K562 (cell line): ENCODE measurements at regions not wholly inside any gene's neighbourhood (a gene's known extent, or its start where the extent isn't known, plus 50 kb on each side); places are given as distances from the start of the nearest gene placed in this dataset.

Experiments
- DIDO1 ChIP-seq: fragments of 450-650 bp; IDR thresholded peaks from 2 replicates; pipeline ENCODE4 v1.6.1; 2016; ENCODE audit warnings: low read depth, missing biosample characterization, missing genetic modification characterization
- EP300 ChIP-seq: IDR thresholded peaks from 2 replicates; pipeline ENCODE4 v1.6.1; 2012; ENCODE audit warnings: low read length, improper control_type of control experiment
- KLF6 ChIP-seq: fragments of 250-450 bp; sonication (Bioruptor Pico); IDR thresholded peaks from 2 replicates; pipeline ENCODE4 v1.4.0; 2020; ENCODE audit warnings: mild to moderate bottlenecking, moderate library complexity, borderline replicate concordance
- SRSF7 ChIP-seq: fragments of 200-400 bp; formaldehyde crosslinking; optimal IDR thresholded peaks from 2 replicates; pipeline ENCODE3; 2017; ENCODE audit warnings: mild to moderate bottlenecking, low read depth, low read length
- ZNF274 ChIP-seq: IDR thresholded peaks from 2 replicates; pipeline ENCODE4 v1.6.1; 2011; ENCODE audit warnings: low read depth, mild to moderate bottlenecking, low read length, moderate library complexity, borderline replicate concordance
- TF ChIP-seq, protein P1 (sequence below): IDR thresholded peaks from 2 replicates; pipeline ENCODE4 v1.6.1; 2012; ENCODE audit warnings: low read depth, low read length, improper control_type of control experiment, borderline replicate concordance
- TF ChIP-seq, protein P2 (sequence below): fragments of 450-650 bp; formaldehyde crosslinking; IDR thresholded peaks from 2 replicates; pipeline ENCODE4 v1.4.0; 2020; ENCODE audit warnings: mild to moderate bottlenecking, moderate library complexity
- TF ChIP-seq, protein P3 (sequence below), 2 experiments: fragments of 450-650 bp; formaldehyde crosslinking in 1 of 2; IDR thresholded peaks; 2 replicates each; pipeline versions ENCODE4 v1.4.0 to v1.6.1; 2014 to 2020; ENCODE audit warnings: mild to moderate bottlenecking in 2 of 2, borderline replicate concordance in 1 of 2, low read depth in 1 of 2
- TF ChIP-seq, protein P4 (sequence below), 2 experiments: fragments of 450-650 bp in 1 of 2; sonication (generic) in 1 of 2; formaldehyde crosslinking; conservative IDR thresholded peaks; 2 replicates each; pipeline versions ENCODE4 v1.4.0 to v1.8.1; 2020 to 2022; ENCODE audit warnings: mild to moderate bottlenecking in 1 of 2, missing genetic modification reagents in 1 of 2

DNA sequence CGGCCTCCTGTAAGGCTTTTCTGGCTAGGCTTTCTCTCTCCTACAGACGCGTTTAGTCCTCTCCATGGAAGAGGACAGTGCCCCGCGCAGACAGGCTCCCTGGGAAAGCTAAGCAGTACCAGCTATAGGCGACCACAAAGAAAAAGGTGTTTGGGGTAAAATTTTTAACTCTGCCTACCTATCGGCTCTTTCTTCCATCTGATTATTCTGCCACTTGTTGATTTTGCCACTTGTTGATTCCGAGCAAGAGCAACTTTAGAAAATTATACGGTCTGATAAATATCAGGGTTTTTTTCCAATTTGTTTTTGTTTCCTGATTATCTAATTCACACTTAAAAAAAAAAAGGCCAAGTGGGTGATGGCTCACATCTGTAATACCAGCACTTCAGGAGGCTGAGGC lies 1600.5 kb upstream of the TENM3 start:
- TF ChIP-seq SRSF7 (no peak), DIDO1 (tag) (no peak), ZNF274 (no peak), KLF6 (CRISPR knock-in tag) (no peak), EP300 (no peak)
- TF ChIP-seq, protein P1, sequence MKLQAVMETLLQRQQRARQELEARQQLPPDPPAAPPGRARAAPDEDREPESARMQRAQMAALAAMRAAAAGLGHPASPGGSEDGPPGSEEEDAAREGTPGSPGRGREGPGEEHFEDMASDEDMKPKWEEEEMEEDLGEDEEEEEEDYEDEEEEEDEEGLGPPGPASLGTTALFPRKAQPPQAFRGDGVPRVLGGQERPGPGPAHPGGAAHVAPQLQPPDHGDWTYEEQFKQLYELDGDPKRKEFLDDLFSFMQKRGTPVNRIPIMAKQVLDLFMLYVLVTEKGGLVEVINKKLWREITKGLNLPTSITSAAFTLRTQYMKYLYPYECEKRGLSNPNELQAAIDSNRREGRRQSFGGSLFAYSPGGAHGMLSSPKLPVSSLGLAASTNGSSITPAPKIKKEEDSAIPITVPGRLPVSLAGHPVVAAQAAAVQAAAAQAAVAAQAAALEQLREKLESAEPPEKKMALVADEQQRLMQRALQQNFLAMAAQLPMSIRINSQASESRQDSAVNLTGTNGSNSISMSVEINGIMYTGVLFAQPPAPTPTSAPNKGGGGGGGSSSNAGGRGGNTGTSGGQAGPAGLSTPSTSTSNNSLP = no peak
- TF ChIP-seq, protein P2, sequence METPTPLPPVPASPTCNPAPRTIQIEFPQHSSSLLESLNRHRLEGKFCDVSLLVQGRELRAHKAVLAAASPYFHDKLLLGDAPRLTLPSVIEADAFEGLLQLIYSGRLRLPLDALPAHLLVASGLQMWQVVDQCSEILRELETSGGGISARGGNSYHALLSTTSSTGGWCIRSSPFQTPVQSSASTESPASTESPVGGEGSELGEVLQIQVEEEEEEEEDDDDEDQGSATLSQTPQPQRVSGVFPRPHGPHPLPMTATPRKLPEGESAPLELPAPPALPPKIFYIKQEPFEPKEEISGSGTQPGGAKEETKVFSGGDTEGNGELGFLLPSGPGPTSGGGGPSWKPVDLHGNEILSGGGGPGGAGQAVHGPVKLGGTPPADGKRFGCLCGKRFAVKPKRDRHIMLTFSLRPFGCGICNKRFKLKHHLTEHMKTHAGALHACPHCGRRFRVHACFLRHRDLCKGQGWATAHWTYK (CRISPR knock-in tag) = no peak
- TF ChIP-seq, protein P3, sequence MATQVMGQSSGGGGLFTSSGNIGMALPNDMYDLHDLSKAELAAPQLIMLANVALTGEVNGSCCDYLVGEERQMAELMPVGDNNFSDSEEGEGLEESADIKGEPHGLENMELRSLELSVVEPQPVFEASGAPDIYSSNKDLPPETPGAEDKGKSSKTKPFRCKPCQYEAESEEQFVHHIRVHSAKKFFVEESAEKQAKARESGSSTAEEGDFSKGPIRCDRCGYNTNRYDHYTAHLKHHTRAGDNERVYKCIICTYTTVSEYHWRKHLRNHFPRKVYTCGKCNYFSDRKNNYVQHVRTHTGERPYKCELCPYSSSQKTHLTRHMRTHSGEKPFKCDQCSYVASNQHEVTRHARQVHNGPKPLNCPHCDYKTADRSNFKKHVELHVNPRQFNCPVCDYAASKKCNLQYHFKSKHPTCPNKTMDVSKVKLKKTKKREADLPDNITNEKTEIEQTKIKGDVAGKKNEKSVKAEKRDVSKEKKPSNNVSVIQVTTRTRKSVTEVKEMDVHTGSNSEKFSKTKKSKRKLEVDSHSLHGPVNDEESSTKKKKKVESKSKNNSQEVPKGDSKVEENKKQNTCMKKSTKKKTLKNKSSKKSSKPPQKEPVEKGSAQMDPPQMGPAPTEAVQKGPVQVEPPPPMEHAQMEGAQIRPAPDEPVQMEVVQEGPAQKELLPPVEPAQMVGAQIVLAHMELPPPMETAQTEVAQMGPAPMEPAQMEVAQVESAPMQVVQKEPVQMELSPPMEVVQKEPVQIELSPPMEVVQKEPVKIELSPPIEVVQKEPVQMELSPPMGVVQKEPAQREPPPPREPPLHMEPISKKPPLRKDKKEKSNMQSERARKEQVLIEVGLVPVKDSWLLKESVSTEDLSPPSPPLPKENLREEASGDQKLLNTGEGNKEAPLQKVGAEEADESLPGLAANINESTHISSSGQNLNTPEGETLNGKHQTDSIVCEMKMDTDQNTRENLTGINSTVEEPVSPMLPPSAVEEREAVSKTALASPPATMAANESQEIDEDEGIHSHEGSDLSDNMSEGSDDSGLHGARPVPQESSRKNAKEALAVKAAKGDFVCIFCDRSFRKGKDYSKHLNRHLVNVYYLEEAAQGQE (IDR thresholded peaks at IDR 0.05; ENCODE audit: borderline replicate concordance) = no peak
- TF ChIP-seq, protein P3 (CRISPR knock-in tag; IDR thresholded peaks at IDR 0.05; ENCODE audit: low read depth) = no peak
- TF ChIP-seq, protein P4, sequence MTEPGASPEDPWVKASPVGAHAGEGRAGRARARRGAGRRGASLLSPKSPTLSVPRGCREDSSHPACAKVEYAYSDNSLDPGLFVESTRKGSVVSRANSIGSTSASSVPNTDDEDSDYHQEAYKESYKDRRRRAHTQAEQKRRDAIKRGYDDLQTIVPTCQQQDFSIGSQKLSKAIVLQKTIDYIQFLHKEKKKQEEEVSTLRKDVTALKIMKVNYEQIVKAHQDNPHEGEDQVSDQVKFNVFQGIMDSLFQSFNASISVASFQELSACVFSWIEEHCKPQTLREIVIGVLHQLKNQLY (CRISPR knock-in tag; conservative IDR thresholded peaks at IDR 0.05) = no peak
